ENCODE measurements at regions not wholly inside any gene's neighbourhood (a gene's known extent, or its start where the extent isn't known, plus 50 kb on each side); places are given as distances from the start of the nearest gene placed in this dataset.

- TF ChIP-seq, protein P1, sequence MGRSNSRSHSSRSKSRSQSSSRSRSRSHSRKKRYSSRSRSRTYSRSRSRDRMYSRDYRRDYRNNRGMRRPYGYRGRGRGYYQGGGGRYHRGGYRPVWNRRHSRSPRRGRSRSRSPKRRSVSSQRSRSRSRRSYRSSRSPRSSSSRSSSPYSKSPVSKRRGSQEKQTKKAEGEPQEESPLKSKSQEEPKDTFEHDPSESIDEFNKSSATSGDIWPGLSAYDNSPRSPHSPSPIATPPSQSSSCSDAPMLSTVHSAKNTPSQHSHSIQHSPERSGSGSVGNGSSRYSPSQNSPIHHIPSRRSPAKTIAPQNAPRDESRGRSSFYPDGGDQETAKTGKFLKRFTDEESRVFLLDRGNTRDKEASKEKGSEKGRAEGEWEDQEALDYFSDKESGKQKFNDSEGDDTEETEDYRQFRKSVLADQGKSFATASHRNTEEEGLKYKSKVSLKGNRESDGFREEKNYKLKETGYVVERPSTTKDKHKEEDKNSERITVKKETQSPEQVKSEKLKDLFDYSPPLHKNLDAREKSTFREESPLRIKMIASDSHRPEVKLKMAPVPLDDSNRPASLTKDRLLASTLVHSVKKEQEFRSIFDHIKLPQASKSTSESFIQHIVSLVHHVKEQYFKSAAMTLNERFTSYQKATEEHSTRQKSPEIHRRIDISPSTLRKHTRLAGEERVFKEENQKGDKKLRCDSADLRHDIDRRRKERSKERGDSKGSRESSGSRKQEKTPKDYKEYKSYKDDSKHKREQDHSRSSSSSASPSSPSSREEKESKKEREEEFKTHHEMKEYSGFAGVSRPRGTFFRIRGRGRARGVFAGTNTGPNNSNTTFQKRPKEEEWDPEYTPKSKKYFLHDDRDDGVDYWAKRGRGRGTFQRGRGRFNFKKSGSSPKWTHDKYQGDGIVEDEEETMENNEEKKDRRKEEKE (IDR thresholded peaks at IDR 0.05), result no peak
- TF ChIP-seq MTA3 (CRISPR knock-in tag; IDR thresholded peaks at IDR 0.05) (no peak), SAP130 (CRISPR knock-in tag; IDR thresholded peaks at IDR 0.05; ENCODE audit: low read depth) (peak; percentile 99), KDM1A (CRISPR knock-in tag; IDR thresholded peaks at IDR 0.05) (peak; percentile 98), ZNF556 (CRISPR knock-in tag; IDR thresholded peaks at IDR 0.05; ENCODE audit: borderline replicate concordance) (peak; percentile 96; the same call in 1 of the 2 replicates), ARNTL (CRISPR knock-in tag; IDR thresholded peaks at IDR 0.05) (peak; percentile 99), ATF5 (CRISPR knock-in tag; IDR thresholded peaks at IDR 0.05; ENCODE audit: low read depth) (peak; percentile 76; the same call in 1 of the 2 replicates), KLF6 (CRISPR knock-in tag; IDR thresholded peaks at IDR 0.05) (peak; percentile 99), ZNF3 (CRISPR knock-in tag; IDR thresholded peaks at IDR 0.05) (peak; percentile 84), POLR2A (IDR thresholded peaks at IDR 0.05; ENCODE audit: insufficient read depth in 1 of 2, low read depth in 2 of 2, low read length in 2 of 2) (peak in 1 of 2 experiments; percentile 73; a peak in 1 of 4 replicates), FOXK1 (CRISPR knock-in tag; IDR thresholded peaks at IDR 0.05; ENCODE audit: borderline replicate concordance, low read depth) (peak; percentile 95; the same call in 1 of the 2 replicates), DNMT3B (CRISPR knock-in tag; conservative IDR thresholded peaks at IDR 0.05) (peak; percentile 99), RCOR2 (CRISPR knock-in tag; IDR thresholded peaks at IDR 0.05) (peak; percentile 100), ZSCAN25 (CRISPR knock-in tag; IDR thresholded peaks at IDR 0.05) (peak; percentile 83; the same call in 1 of the 2 replicates), BORCS8-MEF2B (CRISPR knock-in tag; IDR thresholded peaks at IDR 0.05) (peak; percentile 64; the same call in 1 of the 2 replicates), ZNF24 (IDR thresholded peaks at IDR 0.05) (peak; percentile 80), RXRB (CRISPR knock-in tag; IDR thresholded peaks at IDR 0.05; ENCODE audit: borderline replicate concordance) (peak; percentile 97), ADNP (CRISPR knock-in tag; IDR thresholded peaks at IDR 0.05) (0 out of 2 replicates have a peak, but pooled peaks have one; percentile 9), ZNF775 (CRISPR knock-in tag; IDR thresholded peaks at IDR 0.05; ENCODE audit: borderline replicate concordance) (peak; percentile 97)
- TF ChIP-seq, protein P2, sequence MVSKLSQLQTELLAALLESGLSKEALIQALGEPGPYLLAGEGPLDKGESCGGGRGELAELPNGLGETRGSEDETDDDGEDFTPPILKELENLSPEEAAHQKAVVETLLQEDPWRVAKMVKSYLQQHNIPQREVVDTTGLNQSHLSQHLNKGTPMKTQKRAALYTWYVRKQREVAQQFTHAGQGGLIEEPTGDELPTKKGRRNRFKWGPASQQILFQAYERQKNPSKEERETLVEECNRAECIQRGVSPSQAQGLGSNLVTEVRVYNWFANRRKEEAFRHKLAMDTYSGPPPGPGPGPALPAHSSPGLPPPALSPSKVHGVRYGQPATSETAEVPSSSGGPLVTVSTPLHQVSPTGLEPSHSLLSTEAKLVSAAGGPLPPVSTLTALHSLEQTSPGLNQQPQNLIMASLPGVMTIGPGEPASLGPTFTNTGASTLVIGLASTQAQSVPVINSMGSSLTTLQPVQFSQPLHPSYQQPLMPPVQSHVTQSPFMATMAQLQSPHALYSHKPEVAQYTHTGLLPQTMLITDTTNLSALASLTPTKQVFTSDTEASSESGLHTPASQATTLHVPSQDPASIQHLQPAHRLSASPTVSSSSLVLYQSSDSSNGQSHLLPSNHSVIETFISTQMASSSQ (IDR thresholded peaks at IDR 0.05; ENCODE audit: low read depth), result peak; percentile 79; the same call in 1 of the 2 replicates
- TF ChIP-seq, protein P2 (CRISPR knock-in tag; IDR thresholded peaks at IDR 0.05; ENCODE audit: borderline replicate concordance), result peak; percentile 86
- TF ChIP-seq, protein P3, sequence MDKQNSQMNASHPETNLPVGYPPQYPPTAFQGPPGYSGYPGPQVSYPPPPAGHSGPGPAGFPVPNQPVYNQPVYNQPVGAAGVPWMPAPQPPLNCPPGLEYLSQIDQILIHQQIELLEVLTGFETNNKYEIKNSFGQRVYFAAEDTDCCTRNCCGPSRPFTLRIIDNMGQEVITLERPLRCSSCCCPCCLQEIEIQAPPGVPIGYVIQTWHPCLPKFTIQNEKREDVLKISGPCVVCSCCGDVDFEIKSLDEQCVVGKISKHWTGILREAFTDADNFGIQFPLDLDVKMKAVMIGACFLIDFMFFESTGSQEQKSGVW (CRISPR knock-in tag; IDR thresholded peaks at IDR 0.05; ENCODE audit: borderline replicate concordance), result no peak
- TF ChIP-seq, protein P4, sequence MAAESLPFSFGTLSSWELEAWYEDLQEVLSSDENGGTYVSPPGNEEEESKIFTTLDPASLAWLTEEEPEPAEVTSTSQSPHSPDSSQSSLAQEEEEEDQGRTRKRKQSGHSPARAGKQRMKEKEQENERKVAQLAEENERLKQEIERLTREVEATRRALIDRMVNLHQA (CRISPR knock-in tag; IDR thresholded peaks at IDR 0.05), result no peak
These were observed 92.9 kb upstream of the EGLN3 start (continued) for GRCh38 chr14:34043627-34044372.

All from HepG2 (cell line).